NCI-H524 treated with DMSO at 0.1 percent for 48 hours (cell line): ENCODE measurements at regions not wholly inside any gene's neighbourhood (a gene's known extent, or its start where the extent isn't known, plus 50 kb on each side); places are given as distances from the start of the nearest gene placed in this dataset.

Experiments
- DNase-seq: peaks from one replicate; lab custom pipeline; 2025; lab: John Stamatoyannopoulos, UW

DNA sequence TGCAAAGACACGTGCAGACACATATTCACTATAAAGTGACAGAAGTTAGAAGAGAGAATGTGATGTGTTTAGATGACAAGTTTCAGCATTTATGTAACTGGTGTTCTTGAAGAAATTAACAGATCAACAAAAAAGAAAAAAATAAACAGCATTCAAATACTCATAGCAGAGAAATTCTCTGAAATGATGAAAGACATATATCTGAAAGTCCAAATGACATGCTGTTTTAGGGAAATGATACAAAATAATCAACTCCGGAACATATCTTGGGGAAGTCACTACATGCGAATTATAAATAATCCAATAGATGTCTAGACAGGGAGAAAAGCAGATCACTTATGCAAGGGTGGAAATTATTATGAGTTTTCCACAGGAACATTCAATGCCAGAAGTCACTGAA, 146.0 kb downstream of the SPANXN4 start:
- DNase-seq: no peak

DNA sequence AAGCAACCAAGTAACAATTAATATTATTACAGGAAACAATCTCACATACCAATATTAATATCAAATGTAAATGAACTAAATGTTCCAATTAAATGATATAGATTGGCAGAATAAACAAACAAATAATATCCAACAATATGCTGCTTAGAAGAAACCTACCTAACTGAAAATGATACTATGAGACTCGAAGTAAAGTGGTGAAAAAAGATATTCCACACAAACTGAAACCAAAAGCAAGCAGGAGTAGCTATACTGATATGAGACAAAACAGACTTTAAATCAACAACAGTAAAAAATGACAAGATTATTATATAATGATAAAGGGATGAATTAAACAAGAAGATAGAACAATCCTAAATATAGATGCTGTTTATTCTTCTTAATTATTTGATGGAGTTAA, 140.1 kb downstream of the SPANXN4 start:
- DNase-seq: no peak

DNA sequence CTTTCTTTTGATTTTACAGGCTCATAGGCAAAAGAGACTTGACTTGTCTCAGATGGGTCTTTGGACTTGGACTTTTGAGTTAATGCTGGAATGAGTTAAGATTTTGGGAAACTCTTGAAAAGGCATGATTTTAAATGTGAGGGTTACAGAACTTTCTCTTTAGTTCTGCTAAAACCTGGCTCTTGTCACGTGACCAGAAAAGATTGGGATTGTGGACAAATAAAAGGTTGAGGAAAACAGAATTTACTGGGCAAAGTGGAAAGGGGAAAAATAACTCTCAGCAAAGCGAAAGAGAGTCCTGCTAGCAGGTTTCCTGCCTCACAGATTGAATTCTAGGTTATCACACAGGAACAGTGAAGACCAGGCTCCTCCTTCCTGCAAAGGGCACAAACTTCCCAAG, 114.0 kb downstream of the SPANXN4 start:
- no peak for DNase-seq

DNA sequence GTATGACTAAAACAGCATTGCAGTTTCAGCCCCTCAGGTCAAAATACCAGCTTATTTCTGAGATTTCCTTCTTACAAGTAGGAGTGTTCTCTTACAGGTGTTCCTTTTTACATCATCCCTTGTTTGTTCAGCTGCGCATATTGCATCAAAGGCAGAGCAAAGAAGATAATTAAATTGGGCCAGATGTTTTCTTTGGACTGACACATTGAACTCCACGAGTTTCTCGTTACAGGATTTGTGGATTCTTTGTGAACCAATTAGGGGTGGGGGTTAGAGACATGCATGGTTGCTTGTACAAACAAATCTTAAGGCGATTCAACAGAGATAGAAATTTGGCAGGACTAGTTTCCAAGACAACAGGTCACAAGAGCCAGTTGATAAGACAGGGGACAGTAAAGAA, 95.7 kb downstream of the SPANXN4 start:
- peak; percentile 58 for DNase-seq

DNA sequence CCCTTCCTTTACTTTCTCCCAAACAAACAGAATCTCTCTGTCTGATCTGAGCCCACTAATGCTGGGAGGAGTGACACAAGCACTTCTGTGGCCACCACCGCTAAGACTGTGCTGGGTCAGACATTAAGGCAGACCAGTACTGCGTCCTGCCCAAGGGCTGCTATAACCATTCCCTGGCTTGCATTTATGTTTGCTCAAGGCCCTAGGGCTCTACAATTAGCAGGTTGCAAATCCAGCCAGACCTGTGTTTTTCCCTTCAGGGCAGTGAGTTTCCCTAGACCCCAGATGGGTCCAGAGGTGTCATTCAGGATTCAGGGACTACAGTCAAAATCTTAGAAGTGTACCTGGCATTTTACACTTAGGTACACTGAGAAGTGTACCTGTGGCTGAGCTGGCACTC, 89.7 kb downstream of the SPANXN4 start:
- DNase-seq: no peak

DNA sequence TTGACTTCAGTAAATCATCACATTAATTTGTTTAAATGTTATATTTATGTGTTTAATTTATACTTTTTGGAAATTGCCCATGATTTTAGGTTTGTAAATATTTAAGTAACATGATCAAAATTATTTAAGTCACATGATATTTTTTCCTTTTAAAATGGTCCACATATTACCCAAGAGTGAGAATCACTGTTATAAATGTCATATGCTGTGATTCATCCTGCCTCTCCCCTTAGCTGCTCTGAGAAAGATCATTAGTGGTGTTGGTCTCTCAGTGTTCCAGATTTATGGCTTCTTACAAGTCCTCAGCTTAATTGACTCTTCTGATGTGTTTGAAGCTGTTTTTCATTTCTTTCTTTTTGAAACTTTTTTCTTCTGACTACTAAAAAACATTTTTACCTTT, 70.1 kb downstream of the SPANXN4 start:
- no peak for DNase-seq

DNA sequence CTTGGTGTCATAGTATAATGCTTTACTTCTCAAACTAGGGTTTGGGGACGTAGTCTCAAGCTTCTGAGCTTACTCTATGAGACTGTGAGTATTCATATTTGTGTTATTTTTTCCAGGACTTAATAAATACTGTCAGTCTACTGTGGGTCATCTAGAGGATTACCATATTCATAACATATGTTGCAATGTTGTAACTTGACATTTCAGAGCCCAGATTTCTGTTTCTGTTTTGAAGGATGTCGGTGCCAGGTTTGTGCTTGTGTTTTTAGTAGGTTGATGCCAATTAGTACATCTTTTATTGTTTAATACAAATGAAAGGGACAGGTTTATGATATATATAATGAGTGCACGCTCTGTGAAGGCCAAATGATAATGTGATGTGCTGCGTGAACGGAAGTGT, 69.6 kb downstream of the SPANXN4 start:
- DNase-seq: no peak

DNA sequence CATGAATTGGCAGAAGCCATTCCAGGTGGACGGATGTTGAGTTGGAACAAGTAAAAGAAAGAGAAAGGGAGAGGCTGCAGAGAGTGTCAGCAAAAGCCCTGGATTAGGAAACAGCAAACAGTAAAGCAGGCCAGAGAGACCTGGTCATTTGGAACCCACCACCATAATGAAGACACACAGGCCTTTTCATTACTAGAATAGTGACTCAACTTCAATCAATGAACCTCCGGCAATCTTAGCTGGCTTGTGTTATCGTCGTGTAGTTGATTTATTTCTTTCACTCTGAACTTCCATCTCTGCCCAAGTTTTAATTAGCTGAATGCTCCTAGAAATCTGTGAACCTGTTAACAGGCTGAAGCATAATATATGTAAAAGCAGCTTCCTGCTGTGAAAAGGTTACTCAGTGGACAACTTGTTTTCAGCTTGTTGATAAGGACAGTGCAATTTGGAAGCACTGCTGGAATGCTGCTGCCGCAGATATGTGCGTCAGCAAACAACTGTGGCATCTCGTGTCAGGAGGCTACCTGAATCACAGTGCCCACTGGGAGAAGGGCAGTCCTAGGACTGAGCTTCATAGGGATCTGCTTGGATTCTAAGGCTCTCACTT, 68.8 kb downstream of the SPANXN4 start:
- DNase-seq: no peak
